GM20000 (cell line): ENCODE measurements at regions not wholly inside any gene's neighbourhood (a gene's known extent, or its start where the extent isn't known, plus 50 kb on each side); places are given as distances from the start of the nearest gene placed in this dataset.

Source experiments
- DNase-seq: peaks from one replicate; pipeline ENCODE4 v3.0.0; 2012; ENCODE audit warnings: low spot score
- CTCF ChIP-seq: IDR thresholded peaks from 2 replicates; pipeline ENCODE4 v1.5.1; 2012; ENCODE audit warnings: mild to moderate bottlenecking, control low read depth; ENCODE audit errors: extremely low read depth, missing control alignments

GRCh38 chr2:9732824-9733223 lies 102.0 kb upstream of the YWHAQ start:
- TF ChIP-seq CTCF = no peak

GRCh38 chr2:9734308-9734707 lies 103.5 kb upstream of the YWHAQ start:
- TF ChIP-seq CTCF = no peak
- no peak for DNase-seq

More at GRCh38 chr2:9732824-9733223, 102.0 kb upstream of the YWHAQ start:
- no peak for DNase-seq

- no peak for TF ChIP-seq CTCF
- DNase-seq = no peak
Observed at GRCh38 chr2:9735335-9735734, 104.5 kb upstream of the YWHAQ start.

GRCh38 chr2:9736021-9736420 lies 105.2 kb upstream of the YWHAQ start:
- DNase-seq = no peak
- no peak for TF ChIP-seq CTCF

- DNase-seq = peak; percentile 79
- peak; percentile 13 for TF ChIP-seq CTCF
Observed at GRCh38 chr2:9737053-9737875, 106.0 kb upstream of the TAF1B start.

- no peak for TF ChIP-seq CTCF
- DNase-seq = no peak
Observed at GRCh38 chr2:9738062-9738461, 105.2 kb upstream of the TAF1B start.

- DNase-seq = peak; percentile 21
- TF ChIP-seq CTCF = no peak
Observed at GRCh38 chr2:9738535-9739496, 104.5 kb upstream of the TAF1B start.
